ENCODE measurements at regions not wholly inside any gene's neighbourhood (a gene's known extent, or its start where the extent isn't known, plus 50 kb on each side); places are given as distances from the start of the nearest gene placed in this dataset.

DNA sequence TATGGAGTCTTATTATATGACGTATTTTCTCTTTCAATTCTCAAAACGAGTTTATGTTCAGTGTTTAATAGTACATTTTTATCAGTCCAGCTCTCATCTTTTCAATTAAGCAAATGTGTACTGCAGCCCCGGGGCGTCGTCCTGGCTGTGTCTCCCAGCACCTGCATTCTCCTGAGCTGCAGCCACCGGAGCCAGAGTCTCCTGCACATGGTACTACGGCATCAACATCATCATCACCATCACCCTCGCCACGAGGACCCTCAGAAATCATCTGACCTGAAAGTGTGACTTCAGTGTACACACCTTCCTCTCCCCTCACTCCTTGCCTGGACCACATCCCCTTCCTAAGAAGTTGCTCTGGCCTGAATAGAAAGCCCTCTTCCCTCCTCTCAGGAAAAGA is 267.7 kb upstream of the ARID1B start:
- H3K56ac ChIP-seq (ENCODE audit: extremely low read depth, insufficient read depth, low read length), result no peak overlapping the region
- no peak overlapping the region for H2BK20ac ChIP-seq (ENCODE audit: low read depth, low read length)
- no peak overlapping the region for H3K14ac ChIP-seq (replicated peaks; ENCODE audit: low read depth, low read length)
- no peak overlapping the region for H2BK5ac ChIP-seq (ENCODE audit: low read depth, low read length, poor library complexity, severe bottlenecking)
- intact Hi-C loops (cut with micrococcal nuclease) (no loop called here), dilution Hi-C loops (cut with HindIII; ENCODE audit: low sequenced_read_pairs, unreplicated experiment) (no loop called here), in situ Hi-C loops (cut with MboI; ENCODE audit: low sequenced_read_pairs) (no loop called here)
- no peak overlapping the region for H4K91ac ChIP-seq (ENCODE audit: insufficient read depth, low read depth, low read length)
- no peaks in the 10 kb centered on the region for H3K9me1 ChIP-seq (ENCODE audit: insufficient read depth, low read length)
- ATAC-seq (ENCODE audit: low read depth) (no peak), DNase-seq (no peak)
- H3K23ac ChIP-seq (ENCODE audit: low read depth, low read length), result no peak overlapping the region
- no peak overlapping the region for H2BK120ac ChIP-seq (ENCODE audit: low read depth, low read length)
- H3K4me3 ChIP-seq (ENCODE audit: insufficient read depth, low read depth, low read length), result no peak overlapping the region
- no peak overlapping the region for H3K4ac ChIP-seq (ENCODE audit: low read depth, low read length)
- H3K4me2 ChIP-seq (ENCODE audit: low read depth, low read length), result no peak overlapping the region
- ChIA-PET CTCF (no interaction called here), POLR2A (ENCODE audit: unreplicated experiment) (no interaction called here)
- no peak for TF ChIP-seq POLR2A (IDR thresholded peaks at IDR 0.05; ENCODE audit: low read depth, low read length)
- no peak for TF ChIP-seq RCOR1 (IDR thresholded peaks at IDR 0.05; ENCODE audit: insufficient replicate concordance, low read length)
- no peak for TF ChIP-seq RAD21 (IDR thresholded peaks at IDR 0.05; ENCODE audit: low read length)
- TF ChIP-seq CEBPB (IDR thresholded peaks at IDR 0.05; ENCODE audit: low read depth, low read length), result no peak
- TF ChIP-seq MAZ (IDR thresholded peaks at IDR 0.05; ENCODE audit: borderline replicate concordance, low read depth, low read length), result no peak
- TF ChIP-seq MXI1 (IDR thresholded peaks at IDR 0.05; ENCODE audit: borderline replicate concordance, low read depth, low read length), result no peak
- no peak for TF ChIP-seq FOS (IDR thresholded peaks at IDR 0.05; ENCODE audit: low read depth, low read length)
- no peak for TF ChIP-seq MAFK (IDR thresholded peaks at IDR 0.05; ENCODE audit: low read depth, low read length)
- no peak for TF ChIP-seq CHD1 (IDR thresholded peaks at IDR 0.05; ENCODE audit: low read depth, low read length)
- no peak for TF ChIP-seq RFX5 (IDR thresholded peaks at IDR 0.05; ENCODE audit: low read depth, low read length)
- no peak for TF ChIP-seq SMC3 (IDR thresholded peaks at IDR 0.05; ENCODE audit: low read depth, low read length)
- no peak for TF ChIP-seq NFE2L2 (IDR thresholded peaks at IDR 0.05; ENCODE audit: low read depth, low read length)
- no peak for TF ChIP-seq ELK1 (IDR thresholded peaks at IDR 0.05; ENCODE audit: borderline replicate concordance, low read depth, low read length)
- TF ChIP-seq, protein P1, sequence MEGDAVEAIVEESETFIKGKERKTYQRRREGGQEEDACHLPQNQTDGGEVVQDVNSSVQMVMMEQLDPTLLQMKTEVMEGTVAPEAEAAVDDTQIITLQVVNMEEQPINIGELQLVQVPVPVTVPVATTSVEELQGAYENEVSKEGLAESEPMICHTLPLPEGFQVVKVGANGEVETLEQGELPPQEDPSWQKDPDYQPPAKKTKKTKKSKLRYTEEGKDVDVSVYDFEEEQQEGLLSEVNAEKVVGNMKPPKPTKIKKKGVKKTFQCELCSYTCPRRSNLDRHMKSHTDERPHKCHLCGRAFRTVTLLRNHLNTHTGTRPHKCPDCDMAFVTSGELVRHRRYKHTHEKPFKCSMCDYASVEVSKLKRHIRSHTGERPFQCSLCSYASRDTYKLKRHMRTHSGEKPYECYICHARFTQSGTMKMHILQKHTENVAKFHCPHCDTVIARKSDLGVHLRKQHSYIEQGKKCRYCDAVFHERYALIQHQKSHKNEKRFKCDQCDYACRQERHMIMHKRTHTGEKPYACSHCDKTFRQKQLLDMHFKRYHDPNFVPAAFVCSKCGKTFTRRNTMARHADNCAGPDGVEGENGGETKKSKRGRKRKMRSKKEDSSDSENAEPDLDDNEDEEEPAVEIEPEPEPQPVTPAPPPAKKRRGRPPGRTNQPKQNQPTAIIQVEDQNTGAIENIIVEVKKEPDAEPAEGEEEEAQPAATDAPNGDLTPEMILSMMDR (conservative IDR thresholded peaks at IDR 0.05; ENCODE audit: low read depth, low read length), result no peak
- H2AFZ ChIP-seq (replicated peaks; ENCODE audit: low read length, poor library complexity), result no peak overlapping the region
- no peaks in the 10 kb centered on the region for H3K4me1 ChIP-seq (ENCODE audit: control insufficient read depth, insufficient read depth, low read length)
- no peak overlapping the region for H3K18ac ChIP-seq (ENCODE audit: low read depth, low read length)
- WGBS, 2 experiments (ENCODE audit: extremely low coverage in 2 of 2, insufficient read length in 1 of 2), result 84% methylated on average over 5 of the region's 9 CpGs; no CpG with 5 or more reads in 1 of the 2 experiments
- H3K79me1 ChIP-seq (ENCODE audit: low read depth in 1 of 2, low read length in 2 of 2), result no peaks in the 10 kb centered on the region
- H4K20me1 ChIP-seq (ENCODE audit: insufficient read depth, low read length), result no peaks in the 10 kb centered on the region
- H2AK9ac ChIP-seq (replicated peaks; ENCODE audit: low read depth, low read length, poor library complexity), result no peak overlapping the region
- H3K9me3 ChIP-seq (ENCODE audit: control insufficient read depth, insufficient read depth, low read length), result no peaks in the 10 kb centered on the region
- H4K8ac ChIP-seq (ENCODE audit: low read depth in 2 of 2, low read length in 2 of 2), result no peak overlapping the region
- no peaks in the 10 kb centered on the region for H3K36me3 ChIP-seq (ENCODE audit: control insufficient read depth, insufficient read depth, low read length)
- H3K27me3 ChIP-seq (ENCODE audit: control insufficient read depth, insufficient read depth, low read length), result peaks cover 2% of the 10 kb centered on the region
- no peak overlapping the region for H3K27ac ChIP-seq (ENCODE audit: insufficient read depth, low read length)
- no peak overlapping the region for H4K5ac ChIP-seq (ENCODE audit: low read depth, low read length)
- no TSS peak for BruUV-seq (replicated peaks)
- no peak overlapping the region for H2BK15ac ChIP-seq (ENCODE audit: low read depth, low read length)
- no peak overlapping the region for H2AK5ac ChIP-seq (ENCODE audit: low read depth, low read length)
- H3K9ac ChIP-seq (ENCODE audit: low read depth, low read length), result no peak overlapping the region
